HCT116 (cell line): ENCODE measurements at regions not wholly inside any gene's neighbourhood (a gene's known extent, or its start where the extent isn't known, plus 50 kb on each side); places are given as distances from the start of the nearest gene placed in this dataset.

Experiments
- ATAC-seq: fragments of 200-7000 bp; cut with Tn5 transposase; 2 replicates; pipeline ENCODE4 v1.9.1; 2020; ENCODE audit warnings: mild to moderate bottlenecking, moderate library complexity
- BruUV-seq: library from RNA; stranded (reverse); fragments of 400-500 nt; replicated peaks from 2 replicates; lab custom pipeline; 2021; lab: Mats Ljungman, UMichigan
- CTCF ChIA-PET: fragments of 300-600 bp; sonication (Branson Sonifier 250); formaldehyde crosslinking; loops from one replicate; lab custom pipeline; 2021; ENCODE audit warnings: antibody characterized with exemption; lab: Charles Lee
- POLR2A ChIA-PET: fragments of 300-600, 350-600 bp; sonication (Branson Sonifier 250); formaldehyde crosslinking; loops from one replicate; lab custom pipeline; 2021; ENCODE audit warnings: antibody characterized with exemption; lab: Charles Lee
- RAD21 ChIA-PET, 2 experiments: fragments of 300-600 bp; sonication (Branson Sonifier 250); formaldehyde crosslinking; loops; one replicate each; lab custom pipeline; 2023; ENCODE audit warnings: low total read pairs in 2 of 2; ENCODE audit not compliant: uncharacterized antibody in 2 of 2, unreplicated experiment in 2 of 2, low non-redundant PET in 1 of 2; lab: Charles Lee
- DNase-seq: peaks from one replicate; pipeline ENCODE4 v3.0.0-alpha.2; 2010; ENCODE audit warnings: low read depth, low spot score
- H2AFZ ChIP-seq: fragments of 200-600 bp; shearing (Covaris generic), sonication (generic); 2 replicates; pipeline ENCODE4 v1.6.1; 2017; ENCODE audit warnings: low read depth, mixed run types, mixed read lengths, antibody characterized with exemption, low read length; ENCODE audit not compliant: poor library complexity, severe bottlenecking
- H3K27ac ChIP-seq: 2 replicates; pipeline ENCODE4 v1.5.1; 2012; ENCODE audit warnings: low read depth, low read length
- H3K27me3 ChIP-seq: fragments of 200-600 bp; sonication (generic); 2 replicates; pipeline ENCODE4 v1.6.1; 2016; ENCODE audit warnings: mixed run types, low read length, mixed read lengths; ENCODE audit not compliant: insufficient read depth
- H3K36me3 ChIP-seq, 2 experiments: fragments of 200-500 bp in 1 of 2; fragments of 200-600 bp in 1 of 2; sonication (Bioruptor generic) in 1 of 2; sonication (generic) in 1 of 2; 2 replicates each; pipeline versions ENCODE4 v1.5.1 to v1.6.1; 2014 to 2016; ENCODE audit warnings: low read length in 2 of 2, inconsistent platforms in 1 of 2, mixed read lengths in 1 of 2, mixed run types in 1 of 2; ENCODE audit not compliant: insufficient read depth in 2 of 2, control insufficient read depth in 1 of 2
- H3K4me1 ChIP-seq, 2 experiments: fragments of 200-600 bp in 1 of 2; sonication (generic) in 1 of 2; 2 replicates each; pipeline versions ENCODE4 v1.5.1 to v1.6.1; 2012 to 2017; ENCODE audit warnings: low read length in 2 of 2, inconsistent platforms in 1 of 2, mild to moderate bottlenecking in 1 of 2, mixed read lengths in 1 of 2, mixed run types in 1 of 2, moderate library complexity in 1 of 2; ENCODE audit not compliant: insufficient read depth in 2 of 2, control insufficient read depth in 1 of 2
- H3K4me2 ChIP-seq: fragments of 200-600 bp; sonication (generic); 2 replicates; pipeline ENCODE4 v1.6.1; 2017; ENCODE audit warnings: mixed run types, low read length, mixed read lengths
- H3K4me3 ChIP-seq, 2 experiments: fragments of 200-600 bp in 1 of 2; sonication (generic) in 1 of 2; replicated peaks in 1 of 2; 2 replicates each; pipeline ENCODE4 v1.5.1; 2011 to 2016; ENCODE audit warnings: low read length in 2 of 2, control low read depth in 1 of 2, low read depth in 1 of 2, mild to moderate bottlenecking in 1 of 2, mixed read lengths in 1 of 2, mixed run types in 1 of 2
- H3K79me2 ChIP-seq: fragments of 200-600 bp; sonication (generic); 2 replicates; pipeline ENCODE4 v1.6.1; 2017; ENCODE audit warnings: mild to moderate bottlenecking, mixed run types, low read length, moderate library complexity, mixed read lengths; ENCODE audit not compliant: insufficient read depth
- H3K9ac ChIP-seq: fragments of 200-600 bp; sonication (generic); 2 replicates; pipeline ENCODE4 v1.6.1; 2016; ENCODE audit warnings: low read length, mixed read lengths
- H3K9me2 ChIP-seq: fragments of 200-600 bp; sonication (generic), shearing (Covaris generic); 2 replicates; pipeline ENCODE4 v1.6.1; 2017; ENCODE audit warnings: mixed run types, mild to moderate bottlenecking, moderate library complexity; ENCODE audit not compliant: insufficient read depth
- H3K9me3 ChIP-seq, 2 experiments: fragments of 200-500 bp in 1 of 2; fragments of 200-600 bp in 1 of 2; sonication (Bioruptor generic) in 1 of 2; sonication (generic) in 1 of 2; 2 replicates each; pipeline ENCODE4 v1.6.1; 2014 to 2017; ENCODE audit warnings: low read length in 2 of 2, mixed read lengths in 2 of 2, inconsistent platforms in 1 of 2, low read depth in 1 of 2, mild to moderate bottlenecking in 1 of 2, mixed run types in 1 of 2, moderate library complexity in 1 of 2; ENCODE audit not compliant: control insufficient read depth in 1 of 2, insufficient read depth in 1 of 2
- H4K20me1 ChIP-seq: fragments of 200-600 bp; sonication (generic), shearing (Covaris generic); 2 replicates; pipeline ENCODE4 v1.6.1; 2017; ENCODE audit warnings: mixed run types, mild to moderate bottlenecking, moderate library complexity; ENCODE audit not compliant: insufficient read depth
- CBX3 ChIP-seq: IDR thresholded peaks from 2 replicates; pipeline ENCODE4 v1.6.1; 2012; ENCODE audit warnings: low read depth
- EGR1 ChIP-seq: IDR thresholded peaks from 2 replicates; pipeline ENCODE4 v1.6.1; 2012; ENCODE audit warnings: low read depth
- ELF1 ChIP-seq: IDR thresholded peaks from 2 replicates; pipeline ENCODE4 v1.6.1; 2012; ENCODE audit warnings: low read depth, borderline replicate concordance
- EZH2phosphoT487 ChIP-seq: fragments of 200-600 bp; IDR thresholded peaks from 2 replicates; pipeline ENCODE4 v1.6.1; 2018; ENCODE audit warnings: antibody characterized with exemption, borderline replicate concordance
- RAD21 ChIP-seq: IDR thresholded peaks from 2 replicates; pipeline ENCODE4 v1.6.1; 2012; ENCODE audit warnings: low read depth, mild to moderate bottlenecking
- REST ChIP-seq: IDR thresholded peaks from 2 replicates; pipeline ENCODE4 v1.6.1; 2012; ENCODE audit warnings: low read depth
- SRF ChIP-seq: IDR thresholded peaks from 2 replicates; pipeline ENCODE4 v1.6.1; 2012; ENCODE audit warnings: low read depth
- YY1 ChIP-seq: IDR thresholded peaks from 2 replicates; pipeline ENCODE4 v1.6.1; 2011; ENCODE audit warnings: low read length, low read depth, moderate library complexity, mild to moderate bottlenecking; ENCODE audit not compliant: insufficient replicate concordance; ENCODE audit errors: extremely low read depth
- ZFX ChIP-seq: fragments of 450-650 bp; IDR thresholded peaks from 2 replicates; pipeline ENCODE4 v1.6.1; 2017
- intact Hi-C: fragments of 100-400 bp; cut with micrococcal nuclease; formaldehyde crosslinking; loops from 2 replicates; pipeline ENCODE4 v1.10.0; 2022
- TF ChIP-seq, protein P1 (sequence below): IDR thresholded peaks from 2 replicates; pipeline ENCODE4 v1.6.1; 2012

GRCh38 chr3:99521551-99521950 lies 116.8 kb upstream of the COL8A1 start:
- TF ChIP-seq EGR1 (no peak), EZH2phosphoT487 (no peak), ZFX (no peak), RAD21 (no peak), SRF (no peak), CBX3 (no peak), YY1 (no peak), REST (no peak), ELF1 (no peak)
- TF ChIP-seq, protein P1, sequence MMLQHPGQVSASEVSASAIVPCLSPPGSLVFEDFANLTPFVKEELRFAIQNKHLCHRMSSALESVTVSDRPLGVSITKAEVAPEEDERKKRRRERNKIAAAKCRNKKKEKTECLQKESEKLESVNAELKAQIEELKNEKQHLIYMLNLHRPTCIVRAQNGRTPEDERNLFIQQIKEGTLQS: no peak
- Histone ChIP-seq H3K9me3 (no peaks in the 10 kb centered on the region), H3K79me2 (no peaks in the 10 kb centered on the region), H3K4me2 (no peak overlapping the region), H3K9me2 (no peaks in the 10 kb centered on the region), H3K36me3 (no peaks in the 10 kb centered on the region), H3K27ac (no peak overlapping the region), H2AFZ (no peak overlapping the region), H3K27me3 (peaks cover 60% of the 10 kb centered on the region), H4K20me1 (no peaks in the 10 kb centered on the region; the same call in 1 of the 2 replicates), H3K4me3 (no peak overlapping the region), H3K4me1 (no peaks in the 10 kb centered on the region), H3K9ac (no peak overlapping the region)
- POLR2A ChIA-PET: no interaction called here
- CTCF ChIA-PET: no interaction called here
- RAD21 ChIA-PET: no interaction called here
- BruUV-seq: no TSS peak
- DNase-seq: no peak
- intact Hi-C loops: no loop called here
- no peak for ATAC-seq
